ENCODE measurements at regions not wholly inside any gene's neighbourhood (a gene's known extent, or its start where the extent isn't known, plus 50 kb on each side); places are given as distances from the start of the nearest gene placed in this dataset.

GRCh38 chr5:169404223-169404622 lies 103.3 kb upstream of the SLIT3 start:
- TF ChIP-seq SNAI2 (CRISPR knock-in tag; IDR thresholded peaks at IDR 0.05) (no peak), POU6F1 (CRISPR knock-in tag; IDR thresholded peaks at IDR 0.05; ENCODE audit: borderline replicate concordance, low read depth) (no peak), OSR1 (CRISPR knock-in tag; IDR thresholded peaks at IDR 0.05) (no peak), RARB (CRISPR knock-in tag; IDR thresholded peaks at IDR 0.05) (no peak), CSRNP3 (CRISPR knock-in tag; IDR thresholded peaks at IDR 0.05) (no peak), ARNTL (CRISPR knock-in tag; IDR thresholded peaks at IDR 0.05; ENCODE audit: borderline replicate concordance, low read depth) (no peak), ZC3H10 (CRISPR knock-in tag; IDR thresholded peaks at IDR 0.05) (no peak), CSDC2 (CRISPR knock-in tag; IDR thresholded peaks at IDR 0.05) (no peak), ZNF8 (CRISPR knock-in tag; IDR thresholded peaks at IDR 0.05) (no peak), BACH2 (CRISPR knock-in tag; IDR thresholded peaks at IDR 0.05; ENCODE audit: borderline replicate concordance) (no peak), ZNF565 (CRISPR knock-in tag; conservative IDR thresholded peaks at IDR 0.05; ENCODE audit: low read depth) (no peak), ISL1 (CRISPR knock-in tag; IDR thresholded peaks at IDR 0.05) (no peak)
- TF ChIP-seq, protein P1, sequence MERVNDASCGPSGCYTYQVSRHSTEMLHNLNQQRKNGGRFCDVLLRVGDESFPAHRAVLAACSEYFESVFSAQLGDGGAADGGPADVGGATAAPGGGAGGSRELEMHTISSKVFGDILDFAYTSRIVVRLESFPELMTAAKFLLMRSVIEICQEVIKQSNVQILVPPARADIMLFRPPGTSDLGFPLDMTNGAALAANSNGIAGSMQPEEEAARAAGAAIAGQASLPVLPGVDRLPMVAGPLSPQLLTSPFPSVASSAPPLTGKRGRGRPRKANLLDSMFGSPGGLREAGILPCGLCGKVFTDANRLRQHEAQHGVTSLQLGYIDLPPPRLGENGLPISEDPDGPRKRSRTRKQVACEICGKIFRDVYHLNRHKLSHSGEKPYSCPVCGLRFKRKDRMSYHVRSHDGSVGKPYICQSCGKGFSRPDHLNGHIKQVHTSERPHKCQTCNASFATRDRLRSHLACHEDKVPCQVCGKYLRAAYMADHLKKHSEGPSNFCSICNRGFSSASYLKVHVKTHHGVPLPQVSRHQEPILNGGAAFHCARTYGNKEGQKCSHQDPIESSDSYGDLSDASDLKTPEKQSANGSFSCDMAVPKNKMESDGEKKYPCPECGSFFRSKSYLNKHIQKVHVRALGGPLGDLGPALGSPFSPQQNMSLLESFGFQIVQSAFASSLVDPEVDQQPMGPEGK (CRISPR knock-in tag; IDR thresholded peaks at IDR 0.05; ENCODE audit: borderline replicate concordance), result no peak
- TF ChIP-seq, protein P2, sequence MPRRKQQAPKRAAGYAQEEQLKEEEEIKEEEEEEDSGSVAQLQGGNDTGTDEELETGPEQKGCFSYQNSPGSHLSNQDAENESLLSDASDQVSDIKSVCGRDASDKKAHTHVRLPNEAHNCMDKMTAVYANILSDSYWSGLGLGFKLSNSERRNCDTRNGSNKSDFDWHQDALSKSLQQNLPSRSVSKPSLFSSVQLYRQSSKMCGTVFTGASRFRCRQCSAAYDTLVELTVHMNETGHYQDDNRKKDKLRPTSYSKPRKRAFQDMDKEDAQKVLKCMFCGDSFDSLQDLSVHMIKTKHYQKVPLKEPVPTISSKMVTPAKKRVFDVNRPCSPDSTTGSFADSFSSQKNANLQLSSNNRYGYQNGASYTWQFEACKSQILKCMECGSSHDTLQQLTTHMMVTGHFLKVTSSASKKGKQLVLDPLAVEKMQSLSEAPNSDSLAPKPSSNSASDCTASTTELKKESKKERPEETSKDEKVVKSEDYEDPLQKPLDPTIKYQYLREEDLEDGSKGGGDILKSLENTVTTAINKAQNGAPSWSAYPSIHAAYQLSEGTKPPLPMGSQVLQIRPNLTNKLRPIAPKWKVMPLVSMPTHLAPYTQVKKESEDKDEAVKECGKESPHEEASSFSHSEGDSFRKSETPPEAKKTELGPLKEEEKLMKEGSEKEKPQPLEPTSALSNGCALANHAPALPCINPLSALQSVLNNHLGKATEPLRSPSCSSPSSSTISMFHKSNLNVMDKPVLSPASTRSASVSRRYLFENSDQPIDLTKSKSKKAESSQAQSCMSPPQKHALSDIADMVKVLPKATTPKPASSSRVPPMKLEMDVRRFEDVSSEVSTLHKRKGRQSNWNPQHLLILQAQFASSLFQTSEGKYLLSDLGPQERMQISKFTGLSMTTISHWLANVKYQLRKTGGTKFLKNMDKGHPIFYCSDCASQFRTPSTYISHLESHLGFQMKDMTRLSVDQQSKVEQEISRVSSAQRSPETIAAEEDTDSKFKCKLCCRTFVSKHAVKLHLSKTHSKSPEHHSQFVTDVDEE (CRISPR knock-in tag; IDR thresholded peaks at IDR 0.05), result no peak
